ENCODE measurements at regions not wholly inside any gene's neighbourhood (a gene's known extent, or its start where the extent isn't known, plus 50 kb on each side); places are given as distances from the start of the nearest gene placed in this dataset.

- TF ChIP-seq POLR2AphosphoS5 (IDR thresholded peaks at IDR 0.05) (no peak), CTCF (IDR thresholded peaks at IDR 0.05) (no peak)
These were observed 1101.9 kb downstream of the PRIM2 start for GRCh38 chr6:58419321-58419720.
